GM18873 (cell line): ENCODE measurements at regions not wholly inside any gene's neighbourhood (a gene's known extent, or its start where the extent isn't known, plus 50 kb on each side); places are given as distances from the start of the nearest gene placed in this dataset.
"Not testable (repeated sequence)": the region's sequence is repeated elsewhere in the genome, so short reads cannot be mapped to it uniquely, and the experiment has no call there.

ENCODE experiments used
- ATAC-seq: cut with Tn5 transposase; IDR thresholded peaks from one replicate; pipeline ENCODE4 v1.9.1; 2021; ENCODE audit warnings: mild to moderate bottlenecking, moderate library complexity, moderate number of reproducible peaks; ENCODE audit not compliant: unreplicated experiment, low FRiP score

- no peak for ATAC-seq
Measured at GRCh38 chr1:181251713-181252075, 163.2 kb downstream of the IER5 start.

GRCh38 chr1:181253601-181254000, 165.1 kb downstream of the IER5 start:
- not testable (repeated sequence) for ATAC-seq

- no peak for ATAC-seq
Measured at GRCh38 chr1:181255270-181255929, 166.9 kb downstream of the IER5 start.

GRCh38 chr1:181257117-181257516, 168.6 kb downstream of the IER5 start:
- ATAC-seq: peak; percentile 78

GRCh38 chr1:181259026-181259745, 170.7 kb downstream of the IER5 start:
- ATAC-seq: no peak

- no peak for ATAC-seq
Measured at GRCh38 chr1:181260271-181260670, 171.8 kb downstream of the IER5 start.

GRCh38 chr1:181260994-181261393, 172.5 kb downstream of the IER5 start:
- no peak for ATAC-seq

GRCh38 chr1:181262069-181262468, 173.6 kb downstream of the IER5 start:
- no peak for ATAC-seq

GRCh38 chr1:181263444-181263843, 174.9 kb downstream of the IER5 start:
- ATAC-seq: no peak

GRCh38 chr1:181264821-181265220, 176.3 kb downstream of the IER5 start:
- no peak for ATAC-seq

- ATAC-seq: no peak
Measured at GRCh38 chr1:181284978-181285377, 196.5 kb downstream of the IER5 start.

GRCh38 chr1:181295217-181295616, 188.1 kb upstream of the CACNA1E start:
- no peak for ATAC-seq

- ATAC-seq: no peak
Measured at GRCh38 chr1:181296180-181296579, 187.1 kb upstream of the CACNA1E start.

GRCh38 chr1:181308098-181308497, 175.2 kb upstream of the CACNA1E start:
- ATAC-seq: no peak

- no peak for ATAC-seq
Measured at GRCh38 chr1:181310560-181310959, 172.8 kb upstream of the CACNA1E start.

GRCh38 chr1:181312946-181313345, 170.4 kb upstream of the CACNA1E start:
- ATAC-seq: no peak

- ATAC-seq: no peak
Measured at GRCh38 chr1:181313466-181313865, 169.9 kb upstream of the CACNA1E start.

- no peak for ATAC-seq
Measured at GRCh38 chr1:181314010-181314409, 169.3 kb upstream of the CACNA1E start.

- no peak for ATAC-seq
Measured at GRCh38 chr1:181314959-181315358, 168.4 kb upstream of the CACNA1E start.

- ATAC-seq: no peak
Measured at GRCh38 chr1:181317261-181317930, 165.9 kb upstream of the CACNA1E start.

- ATAC-seq: no peak
Measured at GRCh38 chr1:181318022-181318857, 165.1 kb upstream of the CACNA1E start.
